HS-27A (cell line): ENCODE measurements at regions not wholly inside any gene's neighbourhood (a gene's known extent, or its start where the extent isn't known, plus 50 kb on each side); places are given as distances from the start of the nearest gene placed in this dataset.
"Not testable (repeated sequence)": the region's sequence is repeated elsewhere in the genome, so short reads cannot be mapped to it uniquely, and the experiment has no call there.

Experiments
- DNase-seq: peaks from one replicate; pipeline ENCODE4 v3.0.0-alpha.2; 2012; ENCODE audit warnings: low read depth, missing footprints

GRCh38 chr9:79461712-79462111 is 110.1 kb upstream of the TLE4 start:
- DNase-seq = no peak

- DNase-seq = no peak
Measured at GRCh38 chr9:79465156-79465555, 106.6 kb upstream of the TLE4 start.

GRCh38 chr9:79469164-79469563 is 102.6 kb upstream of the TLE4 start:
- no peak for DNase-seq

GRCh38 chr9:79470954-79471353 is 100.8 kb upstream of the TLE4 start:
- DNase-seq = no peak

- no peak for DNase-seq
Measured at GRCh38 chr9:79471580-79472543, 99.9 kb upstream of the TLE4 start.

- DNase-seq = no peak
Measured at GRCh38 chr9:79473704-79474103, 98.1 kb upstream of the TLE4 start.

GRCh38 chr9:79477241-79477840 is 94.4 kb upstream of the TLE4 start:
- DNase-seq = no peak

GRCh38 chr9:79477955-79478771 is 93.6 kb upstream of the TLE4 start:
- no peak for DNase-seq

GRCh38 chr9:79480639-79481038 is 91.1 kb upstream of the TLE4 start:
- DNase-seq = no peak

GRCh38 chr9:79481846-79482477 is 89.8 kb upstream of the TLE4 start:
- DNase-seq = no peak

- DNase-seq = no peak
Measured at GRCh38 chr9:79485258-79485657, 86.5 kb upstream of the TLE4 start.

- peak; percentile 52 for DNase-seq
Measured at GRCh38 chr9:79489261-79490000, 82.3 kb upstream of the TLE4 start.

GRCh38 chr9:79490657-79491248 is 81.0 kb upstream of the TLE4 start:
- DNase-seq = no peak

GRCh38 chr9:79492092-79493009 is 79.4 kb upstream of the TLE4 start:
- DNase-seq = no peak

GRCh38 chr9:79500196-79500864 is 71.4 kb upstream of the TLE4 start:
- DNase-seq = not testable (repeated sequence)

- DNase-seq = no peak
Measured at GRCh38 chr9:79501546-79501945, 70.2 kb upstream of the TLE4 start.

GRCh38 chr9:79507801-79508200 is 64.0 kb upstream of the TLE4 start:
- DNase-seq = no peak

- DNase-seq = no peak
Measured at GRCh38 chr9:79512251-79512650, 59.5 kb upstream of the TLE4 start.
